ENCODE measurements at regions not wholly inside any gene's neighbourhood (a gene's known extent, or its start where the extent isn't known, plus 50 kb on each side); places are given as distances from the start of the nearest gene placed in this dataset.

DNA sequence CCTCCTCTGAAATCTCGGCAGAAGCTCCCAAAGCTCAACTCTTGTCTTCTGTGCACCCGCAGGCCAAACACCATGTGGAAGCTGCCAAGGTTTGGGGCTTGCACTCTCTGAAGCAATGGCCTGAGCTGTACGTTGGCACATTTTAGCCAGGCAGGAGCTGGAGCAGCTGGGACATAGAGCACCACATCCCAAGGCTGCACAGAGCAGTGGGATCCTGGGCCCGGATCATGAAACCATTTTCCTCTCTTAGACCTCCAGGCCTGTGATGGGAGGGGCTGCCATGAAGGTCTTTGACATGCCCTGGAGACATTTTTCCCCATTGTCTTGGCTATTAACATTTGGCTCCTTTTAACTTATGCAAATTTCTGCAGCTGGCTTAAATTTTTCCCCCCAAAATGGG, 567.1 kb upstream of the ZNF608 start:
- no peak overlapping the region for H3K27ac ChIP-seq
- TF ChIP-seq, protein P1, sequence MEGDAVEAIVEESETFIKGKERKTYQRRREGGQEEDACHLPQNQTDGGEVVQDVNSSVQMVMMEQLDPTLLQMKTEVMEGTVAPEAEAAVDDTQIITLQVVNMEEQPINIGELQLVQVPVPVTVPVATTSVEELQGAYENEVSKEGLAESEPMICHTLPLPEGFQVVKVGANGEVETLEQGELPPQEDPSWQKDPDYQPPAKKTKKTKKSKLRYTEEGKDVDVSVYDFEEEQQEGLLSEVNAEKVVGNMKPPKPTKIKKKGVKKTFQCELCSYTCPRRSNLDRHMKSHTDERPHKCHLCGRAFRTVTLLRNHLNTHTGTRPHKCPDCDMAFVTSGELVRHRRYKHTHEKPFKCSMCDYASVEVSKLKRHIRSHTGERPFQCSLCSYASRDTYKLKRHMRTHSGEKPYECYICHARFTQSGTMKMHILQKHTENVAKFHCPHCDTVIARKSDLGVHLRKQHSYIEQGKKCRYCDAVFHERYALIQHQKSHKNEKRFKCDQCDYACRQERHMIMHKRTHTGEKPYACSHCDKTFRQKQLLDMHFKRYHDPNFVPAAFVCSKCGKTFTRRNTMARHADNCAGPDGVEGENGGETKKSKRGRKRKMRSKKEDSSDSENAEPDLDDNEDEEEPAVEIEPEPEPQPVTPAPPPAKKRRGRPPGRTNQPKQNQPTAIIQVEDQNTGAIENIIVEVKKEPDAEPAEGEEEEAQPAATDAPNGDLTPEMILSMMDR (conservative IDR thresholded peaks at IDR 0.05), result no peak

DNA sequence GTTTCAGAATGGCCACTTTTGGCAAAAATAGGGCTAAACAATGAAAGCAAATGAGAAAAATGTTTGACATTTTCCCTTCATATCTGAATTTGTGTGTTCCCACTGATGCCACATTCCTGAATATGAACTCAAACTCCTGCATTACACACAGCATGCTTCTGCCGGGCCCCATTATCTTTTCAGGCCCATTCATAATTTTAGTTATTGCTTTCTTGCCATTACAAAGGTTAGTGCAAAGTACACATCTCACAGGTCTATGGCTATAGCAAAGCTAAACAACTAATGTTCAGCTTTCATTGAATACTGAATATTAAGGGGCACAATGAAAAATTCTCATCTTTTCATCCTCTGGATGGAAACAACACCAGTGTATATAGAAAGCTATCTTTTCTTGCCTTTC, 568.9 kb upstream of the ZNF608 start:
- H3K27ac ChIP-seq, result no peak overlapping the region
- TF ChIP-seq, protein P1 (conservative IDR thresholded peaks at IDR 0.05), result no peak

GRCh38 chr5:125316391-125316790, 570.0 kb upstream of the ZNF608 start:
- no peak overlapping the region for H3K27ac ChIP-seq
- TF ChIP-seq, protein P1 (conservative IDR thresholded peaks at IDR 0.05), result no peak

GRCh38 chr5:125316915-125317535, 570.6 kb upstream of the ZNF608 start:
- H3K27ac ChIP-seq, result no peak overlapping the region
- TF ChIP-seq, protein P1 (conservative IDR thresholded peaks at IDR 0.05), result no peak

GRCh38 chr5:125317536-125317995, 571.1 kb upstream of the ZNF608 start:
- H3K27ac ChIP-seq, result no peak overlapping the region

GRCh38 chr5:125321654-125322053, 575.2 kb upstream of the ZNF608 start:
- TF ChIP-seq, protein P1 (conservative IDR thresholded peaks at IDR 0.05), result no peak
- H3K27ac ChIP-seq, result no peak overlapping the region

More at GRCh38 chr5:125317536-125317995, 571.1 kb upstream of the ZNF608 start:
- TF ChIP-seq, protein P1 (conservative IDR thresholded peaks at IDR 0.05), result no peak

DNA sequence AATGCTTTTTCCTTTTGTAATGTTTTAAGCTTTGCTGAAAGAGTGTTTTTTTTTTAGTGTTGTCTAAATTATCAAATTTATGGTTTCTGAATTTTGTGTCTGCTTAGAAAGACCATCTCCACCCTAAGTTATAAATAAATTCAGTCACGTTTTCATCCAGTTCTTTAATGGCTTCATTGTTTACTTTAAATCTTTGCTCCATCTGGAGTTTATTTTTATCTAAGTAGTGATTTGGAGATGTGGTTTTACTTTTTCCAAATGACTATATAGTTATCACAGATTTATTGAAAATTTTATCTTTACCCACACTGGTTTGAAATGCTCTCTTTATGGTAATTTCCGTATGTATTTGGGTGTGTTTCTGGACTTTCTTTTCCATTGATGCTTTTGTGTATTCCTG, 577.2 kb upstream of the ZNF608 start:
- H3K27ac ChIP-seq, result no peak overlapping the region; the same call in 1 of the 2 replicates
- TF ChIP-seq, protein P1 (conservative IDR thresholded peaks at IDR 0.05), result no peak

Data from VCaP (cell line).